ENCODE measurements at regions not wholly inside any gene's neighbourhood (a gene's known extent, or its start where the extent isn't known, plus 50 kb on each side); places are given as distances from the start of the nearest gene placed in this dataset.

DNA sequence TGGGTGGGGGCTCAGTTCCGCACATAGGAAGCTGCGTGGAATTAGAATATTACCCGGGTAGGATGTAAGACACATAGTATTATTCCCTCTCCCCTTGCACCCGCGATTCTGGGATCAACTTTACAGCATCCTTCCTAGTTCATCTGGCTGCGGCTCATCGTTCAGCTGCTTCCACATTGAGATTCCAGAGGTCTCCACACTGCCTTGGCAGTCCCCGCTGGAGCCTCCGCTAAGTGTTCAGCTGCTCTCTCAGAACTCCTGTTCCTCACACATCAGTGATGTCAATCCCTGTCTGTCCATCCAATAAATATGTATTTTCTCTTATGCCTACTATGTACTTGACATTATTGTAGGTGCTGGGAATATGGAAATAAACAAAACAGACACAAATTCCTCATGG lies 135.6 kb upstream of the SYT6 start:
- no peak overlapping the region for H2AFZ ChIP-seq (ENCODE audit: low read depth, low read length, severe bottlenecking)
- no peaks in the 10 kb centered on the region for H3F3A ChIP-seq (ENCODE audit: insufficient read depth)
- H3K9ac ChIP-seq (ENCODE audit: low read length), result no peak overlapping the region
- no peak overlapping the region for H3K4me2 ChIP-seq (ENCODE audit: low read depth, low read length, poor library complexity, severe bottlenecking)
- no peaks in the 10 kb centered on the region for H3K9me2 ChIP-seq (replicated peaks; ENCODE audit: insufficient read depth, low read length)
- H4K20me1 ChIP-seq (ENCODE audit: low read depth, low read length), result no peaks in the 10 kb centered on the region
- H3K27ac ChIP-seq (ENCODE audit: low read depth, low read length), result no peak overlapping the region
- no peaks in the 10 kb centered on the region for H3K36me3 ChIP-seq (ENCODE audit: low read length)
- no peaks in the 10 kb centered on the region for H3K9me3 ChIP-seq (ENCODE audit: insufficient read depth, low read length)
- H3K4me3 ChIP-seq (ENCODE audit: insufficient read depth, low read length, poor library complexity, severe bottlenecking), result no peak overlapping the region
- no peaks in the 10 kb centered on the region for H3K27me3 ChIP-seq (ENCODE audit: low read length)
- no peaks in the 10 kb centered on the region for H3K79me2 ChIP-seq (ENCODE audit: insufficient read depth, low read length)
- TF ChIP-seq, protein P1, sequence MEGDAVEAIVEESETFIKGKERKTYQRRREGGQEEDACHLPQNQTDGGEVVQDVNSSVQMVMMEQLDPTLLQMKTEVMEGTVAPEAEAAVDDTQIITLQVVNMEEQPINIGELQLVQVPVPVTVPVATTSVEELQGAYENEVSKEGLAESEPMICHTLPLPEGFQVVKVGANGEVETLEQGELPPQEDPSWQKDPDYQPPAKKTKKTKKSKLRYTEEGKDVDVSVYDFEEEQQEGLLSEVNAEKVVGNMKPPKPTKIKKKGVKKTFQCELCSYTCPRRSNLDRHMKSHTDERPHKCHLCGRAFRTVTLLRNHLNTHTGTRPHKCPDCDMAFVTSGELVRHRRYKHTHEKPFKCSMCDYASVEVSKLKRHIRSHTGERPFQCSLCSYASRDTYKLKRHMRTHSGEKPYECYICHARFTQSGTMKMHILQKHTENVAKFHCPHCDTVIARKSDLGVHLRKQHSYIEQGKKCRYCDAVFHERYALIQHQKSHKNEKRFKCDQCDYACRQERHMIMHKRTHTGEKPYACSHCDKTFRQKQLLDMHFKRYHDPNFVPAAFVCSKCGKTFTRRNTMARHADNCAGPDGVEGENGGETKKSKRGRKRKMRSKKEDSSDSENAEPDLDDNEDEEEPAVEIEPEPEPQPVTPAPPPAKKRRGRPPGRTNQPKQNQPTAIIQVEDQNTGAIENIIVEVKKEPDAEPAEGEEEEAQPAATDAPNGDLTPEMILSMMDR (IDR thresholded peaks at IDR 0.05; ENCODE audit: insufficient read depth, low read length, poor library complexity, severe bottlenecking), result no peak
- TF ChIP-seq EZH2phosphoT487 (conservative IDR thresholded peaks at IDR 0.05; ENCODE audit: low read length), result no peak

DNA sequence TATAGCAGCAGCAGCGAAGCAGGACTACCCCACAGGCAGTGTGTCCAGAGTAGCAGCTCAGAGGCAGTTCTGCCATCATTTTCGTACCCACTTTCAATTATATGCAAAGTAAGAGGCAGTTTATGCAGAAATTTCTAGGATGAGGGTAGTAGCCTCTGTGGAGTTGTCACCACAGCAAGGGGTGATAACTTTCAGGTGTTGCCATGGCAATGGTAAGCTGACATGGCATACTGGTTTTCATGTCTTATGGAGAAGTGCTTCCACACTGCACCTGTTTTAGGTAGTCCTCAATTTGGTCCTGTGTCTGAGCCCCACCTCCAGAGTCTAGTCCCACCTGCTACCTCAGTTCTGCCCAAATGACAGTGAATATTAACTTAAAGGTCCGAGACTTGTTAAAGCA lies 133.3 kb upstream of the SYT6 start:
- TF ChIP-seq, protein P1 (IDR thresholded peaks at IDR 0.05; ENCODE audit: insufficient read depth, low read length, poor library complexity, severe bottlenecking), result no peak
- TF ChIP-seq EZH2phosphoT487 (conservative IDR thresholded peaks at IDR 0.05; ENCODE audit: low read length), result no peak
- H3K79me2 ChIP-seq (ENCODE audit: insufficient read depth, low read length), result no peaks in the 10 kb centered on the region
- no peaks in the 10 kb centered on the region for H3F3A ChIP-seq (ENCODE audit: insufficient read depth)
- no peaks in the 10 kb centered on the region for H3K9me3 ChIP-seq (ENCODE audit: insufficient read depth, low read length)
- no peaks in the 10 kb centered on the region for H3K27me3 ChIP-seq (ENCODE audit: low read length)
- no peak overlapping the region for H3K4me2 ChIP-seq (ENCODE audit: low read depth, low read length, poor library complexity, severe bottlenecking)
- H4K20me1 ChIP-seq (ENCODE audit: low read depth, low read length), result no peaks in the 10 kb centered on the region
- no peak overlapping the region for H2AFZ ChIP-seq (ENCODE audit: low read depth, low read length, severe bottlenecking)
- H3K27ac ChIP-seq (ENCODE audit: low read depth, low read length), result no peak overlapping the region
- no peak overlapping the region for H3K9ac ChIP-seq (ENCODE audit: low read length)
- no peaks in the 10 kb centered on the region for H3K9me2 ChIP-seq (replicated peaks; ENCODE audit: insufficient read depth, low read length)
- H3K4me3 ChIP-seq (ENCODE audit: insufficient read depth, low read length, poor library complexity, severe bottlenecking), result no peak overlapping the region
- no peaks in the 10 kb centered on the region for H3K36me3 ChIP-seq (ENCODE audit: low read length)

DNA sequence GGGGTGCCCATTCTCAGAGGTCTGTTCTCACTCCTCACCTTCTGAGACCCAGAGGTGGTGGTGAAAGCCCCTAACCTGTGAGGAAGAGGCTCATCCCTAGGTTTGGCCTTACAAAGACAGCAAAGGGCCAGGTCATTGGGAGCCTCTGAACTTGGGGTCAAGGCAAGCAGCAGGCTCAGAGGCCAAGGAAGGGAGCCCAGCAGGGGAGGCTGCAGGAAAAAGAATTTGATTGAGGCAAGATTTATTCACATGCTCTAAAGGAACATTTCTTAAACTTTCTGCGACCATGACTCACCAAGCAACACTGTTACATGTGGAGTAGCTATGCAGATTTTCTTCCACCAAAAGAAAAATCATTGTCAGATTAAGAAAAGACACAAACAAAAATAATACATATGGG lies 132.5 kb upstream of the SYT6 start:
- TF ChIP-seq EZH2phosphoT487 (conservative IDR thresholded peaks at IDR 0.05; ENCODE audit: low read length), result no peak
- Histone ChIP-seq H3K9ac (ENCODE audit: low read length) (no peak overlapping the region), H3K4me2 (ENCODE audit: low read depth, low read length, poor library complexity, severe bottlenecking) (no peak overlapping the region), H3K9me3 (ENCODE audit: insufficient read depth, low read length) (no peaks in the 10 kb centered on the region), H3K9me2 (replicated peaks; ENCODE audit: insufficient read depth, low read length) (no peaks in the 10 kb centered on the region), H3F3A (ENCODE audit: insufficient read depth) (no peaks in the 10 kb centered on the region), H2AFZ (ENCODE audit: low read depth, low read length, severe bottlenecking) (no peak overlapping the region), H4K20me1 (ENCODE audit: low read depth, low read length) (no peaks in the 10 kb centered on the region), H3K79me2 (ENCODE audit: insufficient read depth, low read length) (no peaks in the 10 kb centered on the region), H3K4me3 (ENCODE audit: insufficient read depth, low read length, poor library complexity, severe bottlenecking) (no peak overlapping the region), H3K27me3 (ENCODE audit: low read length) (no peaks in the 10 kb centered on the region), H3K36me3 (ENCODE audit: low read length) (no peaks in the 10 kb centered on the region), H3K27ac (ENCODE audit: low read depth, low read length) (no peak overlapping the region)

- H3K27me3 ChIP-seq (ENCODE audit: low read length), result no peaks in the 10 kb centered on the region
- H3K9me3 ChIP-seq (ENCODE audit: insufficient read depth, low read length), result no peaks in the 10 kb centered on the region
- no peak overlapping the region for H2AFZ ChIP-seq (ENCODE audit: low read depth, low read length, severe bottlenecking)
- H3F3A ChIP-seq (ENCODE audit: insufficient read depth), result no peaks in the 10 kb centered on the region
- H3K9ac ChIP-seq (ENCODE audit: low read length), result no peak overlapping the region
- H3K4me2 ChIP-seq (ENCODE audit: low read depth, low read length, poor library complexity, severe bottlenecking), result no peak overlapping the region
- no peak overlapping the region for H3K27ac ChIP-seq (ENCODE audit: low read depth, low read length)
- TF ChIP-seq, protein P1 (IDR thresholded peaks at IDR 0.05; ENCODE audit: insufficient read depth, low read length, poor library complexity, severe bottlenecking), result peak; percentile 82
- no peak for TF ChIP-seq EZH2phosphoT487 (conservative IDR thresholded peaks at IDR 0.05; ENCODE audit: low read length)
- H3K36me3 ChIP-seq (ENCODE audit: low read length), result no peaks in the 10 kb centered on the region
- H4K20me1 ChIP-seq (ENCODE audit: low read depth, low read length), result no peaks in the 10 kb centered on the region
- H3K79me2 ChIP-seq (ENCODE audit: insufficient read depth, low read length), result no peaks in the 10 kb centered on the region
- H3K4me3 ChIP-seq (ENCODE audit: insufficient read depth, low read length, poor library complexity, severe bottlenecking), result no peak overlapping the region
- no peaks in the 10 kb centered on the region for H3K9me2 ChIP-seq (replicated peaks; ENCODE audit: insufficient read depth, low read length)
Measured at GRCh38 chr1:114282751-114283403, 129.2 kb upstream of the SYT6 start.

Measured in SU-DHL-6 (cell line).